Right lobe of liver (tissue), 6 donors: ENCODE measurements at regions not wholly inside any gene's neighbourhood (a gene's known extent, or its start where the extent isn't known, plus 50 kb on each side); places are given as distances from the start of the nearest gene placed in this dataset.

Experiments used
- ATAC-seq, 4 donors: fragments of 200-7000 bp; cut with Tn5 transposase; one replicate each; pipeline ENCODE4 v1.9.1; 2020; ENCODE audit warnings: mild to moderate bottlenecking in 4 of 4, moderate library complexity in 4 of 4
- DNase-seq, 3 donors: peaks; one replicate each; pipeline ENCODE4 v3.0.0-alpha.2; 2020
- H3K27ac ChIP-seq, 3 donors: fragments of 200-600 bp; one replicate each; pipeline ENCODE4 v1.8.0; 2022
- H3K27me3 ChIP-seq, 2 donors: fragments of 200-600 bp; one replicate each; pipeline ENCODE4 v1.8.0; 2022
- H3K36me3 ChIP-seq, 4 donors: fragments of 200-600 bp; sonication (generic) in 1 of 4; one replicate each; pipeline versions ENCODE4 v1.5.1 to v1.8.0; 2017 to 2022; ENCODE audit warnings: control low read depth in 1 of 4
- H3K4me1 ChIP-seq, 4 donors: fragments of 200-600 bp; sonication (generic) in 1 of 4; one replicate each; pipeline versions ENCODE4 v1.5.1 to v1.8.0; 2017 to 2022; ENCODE audit warnings: control low read depth in 1 of 4
- H3K4me3 ChIP-seq, 3 donors: fragments of 200-600 bp; one replicate each; pipeline ENCODE4 v1.8.0; 2022
- H3K9me3 ChIP-seq, 4 donors: fragments of 200-600 bp; sonication (generic) in 1 of 4; one replicate each; pipeline versions ENCODE4 v1.5.1 to v1.8.0; 2017 to 2022; ENCODE audit warnings: control low read depth in 1 of 4
- CTCF ChIP-seq, 4 donors: fragments of 200-600 bp in 3 of 4; fragments of 450-650 bp in 1 of 4; IDR thresholded peaks; one replicate each; pipeline versions ENCODE4 v1.5.1 to v1.8.0; 2016 to 2022; ENCODE audit warnings: antibody characterized with exemption in 4 of 4, mild to moderate bottlenecking in 2 of 4
- POLR2A ChIP-seq: fragments of 450-650 bp; IDR thresholded peaks from one replicate; pipeline ENCODE4 v1.6.1; 2017; ENCODE audit warnings: antibody characterized with exemption, mild to moderate bottlenecking
- WGBS: methylation state at CpG from one replicate; pipeline ENCODE4 v1.1.6; 2018; ENCODE audit warnings: low coverage, low lambda C conversion rate; ENCODE audit not compliant: insufficient coverage; ENCODE audit errors: missing lambda C conversion rate; 5-methylcytosine and 5-hydroxymethylcytosine counted together
- intact Hi-C, 2 donors: fragments of 100-400 bp; cut with DNase I; formaldehyde crosslinking; loops; one replicate each; pipeline versions ENCODE4 v1.11.2 to v1.14.1; 2022
- donor health status: DM: no; HTN: yes; CAD: no.
- donor health status: DM: no; HTN: no; CAD: no.
- donor health status: DM: no; HTN: no; CAD: no.
- donor health status: DM: no; HTN: yes; CAD: no.
- donor health status: DM: no; HTN: yes; CAD: no.

- no peak for DNase-seq
These were observed 51.1 kb upstream of the GRIK3 start for GRCh38 chr1:37085393-37085792.

GRCh38 chr1:37089750-37090149 lies 55.4 kb upstream of the GRIK3 start:
- 40% methylated on average over 1 of the region's 3 CpGs for WGBS

More at GRCh38 chr1:37085393-37085792, 51.1 kb upstream of the GRIK3 start:
- no peak overlapping the region for H3K4me3 ChIP-seq
- 48% methylated on average over 4 of the region's 6 CpGs for WGBS
- no peaks in the 10 kb centered on the region for H3K4me1 ChIP-seq
- no peak for ATAC-seq
- no peaks in the 10 kb centered on the region for H3K27me3 ChIP-seq
- no peak overlapping the region for H3K27ac ChIP-seq
- no peaks in the 10 kb centered on the region for H3K9me3 ChIP-seq
- no peak for TF ChIP-seq CTCF (IDR thresholded peaks at IDR 0.05)
- TF ChIP-seq POLR2A = no peak
- no peaks in the 10 kb centered on the region for H3K36me3 ChIP-seq
- intact Hi-C loops = no loop called here

GRCh38 chr1:37090671-37091070 lies 56.4 kb upstream of the GRIK3 start:
- H3K4me3 ChIP-seq = no peak overlapping the region
- no CpG with 5 or more reads among the region's 2 CpGs for WGBS
- H3K9me3 ChIP-seq = no peaks in the 10 kb centered on the region
- H3K27ac ChIP-seq = no peak overlapping the region
- no peaks in the 10 kb centered on the region for H3K4me1 ChIP-seq
- TF ChIP-seq CTCF (IDR thresholded peaks at IDR 0.05) (no peak), POLR2A (no peak)
- intact Hi-C loops = no loop called here
- H3K36me3 ChIP-seq = no peaks in the 10 kb centered on the region
- DNase-seq = no peak
- ATAC-seq = no peak
- no peaks in the 10 kb centered on the region for H3K27me3 ChIP-seq

More at GRCh38 chr1:37089750-37090149, 55.4 kb upstream of the GRIK3 start:
- Histone ChIP-seq H3K4me3 (no peak overlapping the region), H3K27ac (no peak overlapping the region), H3K36me3 (no peaks in the 10 kb centered on the region), H3K9me3 (no peaks in the 10 kb centered on the region), H3K4me1 (no peaks in the 10 kb centered on the region), H3K27me3 (no peaks in the 10 kb centered on the region)
- no peak for DNase-seq
- intact Hi-C loops = no loop called here
- no peak for ATAC-seq
- TF ChIP-seq CTCF (IDR thresholded peaks at IDR 0.05) (no peak), POLR2A (no peak)

GRCh38 chr1:37092937-37093336 lies 58.6 kb upstream of the GRIK3 start:
- no peak for DNase-seq
- no peak overlapping the region for H3K27ac ChIP-seq
- ATAC-seq = no peak
- no peaks in the 10 kb centered on the region for H3K27me3 ChIP-seq
- intact Hi-C loops = no loop called here
- WGBS = 8% methylated on average over 1 of the region's 1 CpG
- no peaks in the 10 kb centered on the region for H3K9me3 ChIP-seq
- no peaks in the 10 kb centered on the region for H3K4me1 ChIP-seq
- TF ChIP-seq CTCF (IDR thresholded peaks at IDR 0.05) (no peak), POLR2A (no peak)
- H3K36me3 ChIP-seq = no peaks in the 10 kb centered on the region
- no peak overlapping the region for H3K4me3 ChIP-seq

- WGBS = 37% methylated on average over 4 of the region's 6 CpGs
- Histone ChIP-seq H3K9me3 (no peaks in the 10 kb centered on the region), H3K27ac (no peak overlapping the region)
These were observed 60.0 kb upstream of the GRIK3 start for GRCh38 chr1:37094302-37094701.

More at GRCh38 chr1:37094302-37094701, 60.0 kb upstream of the GRIK3 start:
- H3K36me3 ChIP-seq = no peaks in the 10 kb centered on the region
- H3K4me3 ChIP-seq = no peak overlapping the region
- H3K4me1 ChIP-seq = no peaks in the 10 kb centered on the region
- intact Hi-C loops = no loop called here
- TF ChIP-seq POLR2A = no peak
- TF ChIP-seq CTCF (IDR thresholded peaks at IDR 0.05) = no peak
- DNase-seq = no peak
- H3K27me3 ChIP-seq = no peaks in the 10 kb centered on the region
- ATAC-seq = no peak
